ENCODE measurements at regions not wholly inside any gene's neighbourhood (a gene's known extent, or its start where the extent isn't known, plus 50 kb on each side); places are given as distances from the start of the nearest gene placed in this dataset.

- TF ChIP-seq CTCF (IDR thresholded peaks at IDR 0.05) = no peak
Measured at GRCh38 chr18:50465211-50466153, 90.6 kb downstream of the SKA1 start.

GRCh38 chr18:50466634-50467033, 91.8 kb downstream of the SKA1 start:
- TF ChIP-seq CTCF (IDR thresholded peaks at IDR 0.05) = no peak

GRCh38 chr18:50468807-50469206, 91.1 kb upstream of the MAPK4 start:
- TF ChIP-seq CTCF (IDR thresholded peaks at IDR 0.05) = no peak

- no peak for TF ChIP-seq CTCF (IDR thresholded peaks at IDR 0.05)
Measured at GRCh38 chr18:50469380-50469781, 90.5 kb upstream of the MAPK4 start.

GRCh38 chr18:50472941-50473340, 86.9 kb upstream of the MAPK4 start:
- TF ChIP-seq CTCF (IDR thresholded peaks at IDR 0.05) = no peak

GRCh38 chr18:50473881-50474280, 86.0 kb upstream of the MAPK4 start:
- TF ChIP-seq CTCF (IDR thresholded peaks at IDR 0.05) = no peak

GRCh38 chr18:50475538-50476193, 84.2 kb upstream of the MAPK4 start:
- TF ChIP-seq CTCF (IDR thresholded peaks at IDR 0.05) = no peak

Data from LNCAP (cell line).